HepG2 (cell line): ENCODE measurements at regions not wholly inside any gene's neighbourhood (a gene's known extent, or its start where the extent isn't known, plus 50 kb on each side); places are given as distances from the start of the nearest gene placed in this dataset.

Experiments
- AHR ChIP-seq: IDR thresholded peaks from 2 replicates; pipeline ENCODE4 v1.6.1; 2018; ENCODE audit warnings: missing genetic modification reagents, missing compliant biosample characterization
- EP300 ChIP-seq, 3 experiments: sonication (generic) in 1 of 3; formaldehyde crosslinking in 1 of 3; IDR thresholded peaks; 2 replicates each; pipeline versions ENCODE4 v1.5.1 to v1.6.1; 2011 to 2020; ENCODE audit warnings: low read depth in 2 of 3, low read length in 2 of 3, borderline replicate concordance in 1 of 3, improper control_type of control experiment in 1 of 3, mild to moderate bottlenecking in 1 of 3, missing genetic modification reagents in 1 of 3, moderate library complexity in 1 of 3
- FOXA1 ChIP-seq, 2 experiments: fragments of 450-650 bp in 1 of 2; sonication (generic) in 1 of 2; formaldehyde crosslinking in 1 of 2; IDR thresholded peaks; 2 replicates each; pipeline versions ENCODE4 v1.4.0 to v1.6.1; 2016 to 2020; ENCODE audit warnings: missing genetic modification reagents in 1 of 2
- GFI1 ChIP-seq: sonication (generic); formaldehyde crosslinking; IDR thresholded peaks from 2 replicates; pipeline ENCODE4 v1.5.0; 2020; ENCODE audit warnings: missing genetic modification reagents, mild to moderate bottlenecking, borderline replicate concordance
- JUNB ChIP-seq: sonication (generic); formaldehyde crosslinking; IDR thresholded peaks from 2 replicates; pipeline ENCODE4 v1.8.0; 2022; ENCODE audit warnings: missing genetic modification reagents, mild to moderate bottlenecking, borderline replicate concordance
- MZF1 ChIP-seq: sonication (generic); formaldehyde crosslinking; IDR thresholded peaks from 2 replicates; pipeline ENCODE4 v1.8.1; 2023; ENCODE audit warnings: mild to moderate bottlenecking, missing genetic modification reagents, borderline replicate concordance
- PAWR ChIP-seq: sonication (generic); formaldehyde crosslinking; IDR thresholded peaks from 2 replicates; pipeline ENCODE4 v1.4.0; 2020; ENCODE audit warnings: missing genetic modification reagents, mild to moderate bottlenecking, borderline replicate concordance
- REL ChIP-seq: sonication (generic); formaldehyde crosslinking; conservative IDR thresholded peaks from 2 replicates; pipeline ENCODE4 v1.8.0; 2022; ENCODE audit warnings: mild to moderate bottlenecking, missing genetic modification reagents, moderate library complexity
- RFXANK ChIP-seq: IDR thresholded peaks from 2 replicates; pipeline ENCODE4 v1.6.1; 2016
- SCMH1 ChIP-seq: sonication (generic); formaldehyde crosslinking; IDR thresholded peaks from 2 replicates; pipeline ENCODE4 v1.9.0; 2021; ENCODE audit warnings: missing genetic modification reagents, mild to moderate bottlenecking, borderline replicate concordance
- SMARCC2 ChIP-seq: fragments of 450-650 bp; IDR thresholded peaks from 2 replicates; pipeline ENCODE4 v1.6.1; 2017; ENCODE audit warnings: antibody characterized with exemption, mild to moderate bottlenecking
- STAG1 ChIP-seq: sonication (generic); formaldehyde crosslinking; IDR thresholded peaks from 2 replicates; pipeline ENCODE4 v1.4.0; 2020; ENCODE audit warnings: missing genetic modification reagents
- THYN1 ChIP-seq: sonication (generic); formaldehyde crosslinking; IDR thresholded peaks from 2 replicates; pipeline ENCODE4 v1.8.1; 2023; ENCODE audit warnings: low read depth, mild to moderate bottlenecking, moderate library complexity, missing genetic modification reagents, borderline replicate concordance
- TMF1 ChIP-seq: sonication (generic); formaldehyde crosslinking; IDR thresholded peaks from 2 replicates; pipeline ENCODE4 v1.8.1; 2022; ENCODE audit warnings: low read depth, missing genetic modification reagents
- ZFP1 ChIP-seq: IDR thresholded peaks from 2 replicates; pipeline ENCODE4 v1.6.1; 2016
- ZNF12 ChIP-seq: sonication (generic); formaldehyde crosslinking; IDR thresholded peaks from 2 replicates; pipeline ENCODE4 v1.5.0; 2020; ENCODE audit warnings: missing genetic modification reagents
- ZNF3 ChIP-seq: IDR thresholded peaks from 2 replicates; pipeline ENCODE4 v1.7.0; 2017; ENCODE audit warnings: inconsistent platforms
- ZNF543 ChIP-seq: sonication (generic); formaldehyde crosslinking; IDR thresholded peaks from 2 replicates; pipeline ENCODE4 v1.4.0; 2020; ENCODE audit warnings: mild to moderate bottlenecking, missing genetic modification reagents
- TF ChIP-seq, protein P1 (sequence below): IDR thresholded peaks from 2 replicates; pipeline ENCODE4 v1.6.1; 2016; ENCODE audit warnings: low read depth
- TF ChIP-seq, protein P2 (sequence below): sonication (generic); formaldehyde crosslinking; IDR thresholded peaks from 2 replicates; pipeline ENCODE4 v1.4.0; 2020; ENCODE audit warnings: mild to moderate bottlenecking, missing genetic modification reagents
- TF ChIP-seq, protein P3 (sequence below): sonication (generic); formaldehyde crosslinking; IDR thresholded peaks from 2 replicates; pipeline ENCODE4 v1.8.0; 2022; ENCODE audit warnings: missing genetic modification reagents, mild to moderate bottlenecking, moderate library complexity, borderline replicate concordance
- TF ChIP-seq, protein P4 (sequence below): sonication (generic); formaldehyde crosslinking; IDR thresholded peaks from 2 replicates; pipeline ENCODE4 v1.5.1; 2020; ENCODE audit warnings: mild to moderate bottlenecking, missing genetic modification reagents, borderline replicate concordance
- TF ChIP-seq, protein P5 (sequence below): fragments of 450-650 bp; IDR thresholded peaks from 2 replicates; pipeline ENCODE4 v1.6.1; 2016

DNA sequence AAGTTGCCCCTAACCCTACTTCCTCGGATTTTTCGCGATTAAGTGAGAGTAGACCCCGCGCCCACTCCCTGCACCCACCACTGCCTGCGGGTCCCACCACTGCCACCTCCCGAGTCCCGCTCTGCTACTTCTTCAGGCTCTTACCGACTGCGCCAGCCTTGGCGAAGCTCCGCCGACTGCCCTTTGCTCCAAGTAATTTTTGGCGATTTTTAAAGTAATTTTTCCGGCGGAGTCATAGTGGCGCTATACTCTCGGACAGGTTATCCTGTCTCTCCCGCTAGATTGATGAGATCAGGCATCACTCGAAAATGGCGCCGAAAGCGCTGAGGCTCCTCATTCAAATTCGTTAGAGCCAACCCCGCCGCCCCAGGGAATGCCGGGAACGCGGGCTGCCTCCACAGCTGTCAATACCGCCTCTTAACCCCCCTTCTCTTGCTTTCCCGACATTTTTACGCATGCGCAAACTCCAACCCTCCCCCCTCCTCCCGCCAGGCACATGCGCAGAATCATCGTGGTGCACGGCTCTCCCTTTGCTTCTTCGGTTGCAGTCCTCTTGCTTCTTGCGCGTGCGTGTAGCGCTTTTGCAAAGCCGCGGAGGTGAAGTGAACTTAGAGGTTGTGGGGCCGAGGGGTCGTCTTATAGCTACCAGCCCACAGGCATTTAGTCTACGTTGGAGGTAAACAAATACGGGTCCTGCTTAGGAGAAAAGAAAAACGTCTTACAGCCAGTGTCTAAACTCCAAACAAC is 66.6 kb downstream of the KCNRG start (continued):
- TF ChIP-seq, protein P1, sequence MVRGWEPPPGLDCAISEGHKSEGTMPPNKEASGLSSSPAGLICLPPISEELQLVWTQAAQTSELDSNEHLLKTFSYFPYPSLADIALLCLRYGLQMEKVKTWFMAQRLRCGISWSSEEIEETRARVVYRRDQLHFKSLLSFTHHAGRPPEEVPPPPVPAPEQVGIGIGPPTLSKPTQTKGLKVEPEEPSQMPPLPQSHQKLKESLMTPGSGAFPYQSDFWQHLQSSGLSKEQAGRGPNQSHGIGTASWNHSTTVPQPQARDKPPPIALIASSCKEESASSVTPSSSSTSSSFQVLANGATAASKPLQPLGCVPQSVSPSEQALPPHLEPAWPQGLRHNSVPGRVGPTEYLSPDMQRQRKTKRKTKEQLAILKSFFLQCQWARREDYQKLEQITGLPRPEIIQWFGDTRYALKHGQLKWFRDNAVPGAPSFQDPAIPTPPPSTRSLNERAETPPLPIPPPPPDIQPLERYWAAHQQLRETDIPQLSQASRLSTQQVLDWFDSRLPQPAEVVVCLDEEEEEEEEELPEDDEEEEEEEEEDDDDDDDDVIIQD (CRISPR knock-in tag): peak; percentile 34; the same call in 1 of the 2 replicates
- TF ChIP-seq AHR (CRISPR knock-in tag) (0 out of 2 replicates have a peak, but pooled peaks have one; percentile 24), STAG1 (CRISPR knock-in tag) (no peak), ZFP1 (CRISPR knock-in tag) (no peak), MZF1 (CRISPR knock-in tag) (no peak), TMF1 (CRISPR knock-in tag) (peak; percentile 52; the same call in 1 of the 2 replicates), FOXA1 (IDR thresholded peaks at IDR 0.05) (no peak), FOXA1 (CRISPR knock-in tag; IDR thresholded peaks at IDR 0.05) (peak; percentile 78), JUNB (CRISPR knock-in tag) (peak; percentile 83; the same call in 1 of the 2 replicates), ZNF543 (CRISPR knock-in tag) (no peak; the same call in 1 of the 2 replicates), REL (no peak), SCMH1 (no peak), PAWR (CRISPR knock-in tag) (no peak), EP300 (IDR thresholded peaks at IDR 0.05; ENCODE audit: low read depth in 2 of 2, low read length in 2 of 2) (no peak), EP300 (CRISPR knock-in tag; IDR thresholded peaks at IDR 0.05; ENCODE audit: borderline replicate concordance) (no peak), RFXANK (no peak), ZNF3 (CRISPR knock-in tag) (no peak), THYN1 (CRISPR knock-in tag) (no peak), SMARCC2 (no peak), GFI1 (CRISPR knock-in tag) (no peak), ZNF12 (CRISPR knock-in tag) (no peak)
- TF ChIP-seq, protein P2, sequence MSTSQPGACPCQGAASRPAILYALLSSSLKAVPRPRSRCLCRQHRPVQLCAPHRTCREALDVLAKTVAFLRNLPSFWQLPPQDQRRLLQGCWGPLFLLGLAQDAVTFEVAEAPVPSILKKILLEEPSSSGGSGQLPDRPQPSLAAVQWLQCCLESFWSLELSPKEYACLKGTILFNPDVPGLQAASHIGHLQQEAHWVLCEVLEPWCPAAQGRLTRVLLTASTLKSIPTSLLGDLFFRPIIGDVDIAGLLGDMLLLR (CRISPR knock-in tag): no peak; the same call in 1 of the 2 replicates
- TF ChIP-seq, protein P3, sequence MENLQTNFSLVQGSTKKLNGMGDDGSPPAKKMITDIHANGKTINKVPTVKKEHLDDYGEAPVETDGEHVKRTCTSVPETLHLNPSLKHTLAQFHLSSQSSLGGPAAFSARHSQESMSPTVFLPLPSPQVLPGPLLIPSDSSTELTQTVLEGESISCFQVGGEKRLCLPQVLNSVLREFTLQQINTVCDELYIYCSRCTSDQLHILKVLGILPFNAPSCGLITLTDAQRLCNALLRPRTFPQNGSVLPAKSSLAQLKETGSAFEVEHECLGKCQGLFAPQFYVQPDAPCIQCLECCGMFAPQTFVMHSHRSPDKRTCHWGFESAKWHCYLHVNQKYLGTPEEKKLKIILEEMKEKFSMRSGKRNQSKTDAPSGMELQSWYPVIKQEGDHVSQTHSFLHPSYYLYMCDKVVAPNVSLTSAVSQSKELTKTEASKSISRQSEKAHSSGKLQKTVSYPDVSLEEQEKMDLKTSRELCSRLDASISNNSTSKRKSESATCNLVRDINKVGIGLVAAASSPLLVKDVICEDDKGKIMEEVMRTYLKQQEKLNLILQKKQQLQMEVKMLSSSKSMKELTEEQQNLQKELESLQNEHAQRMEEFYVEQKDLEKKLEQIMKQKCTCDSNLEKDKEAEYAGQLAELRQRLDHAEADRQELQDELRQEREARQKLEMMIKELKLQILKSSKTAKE: peak; percentile 46; the same call in 1 of the 2 replicates
- TF ChIP-seq, protein P4, sequence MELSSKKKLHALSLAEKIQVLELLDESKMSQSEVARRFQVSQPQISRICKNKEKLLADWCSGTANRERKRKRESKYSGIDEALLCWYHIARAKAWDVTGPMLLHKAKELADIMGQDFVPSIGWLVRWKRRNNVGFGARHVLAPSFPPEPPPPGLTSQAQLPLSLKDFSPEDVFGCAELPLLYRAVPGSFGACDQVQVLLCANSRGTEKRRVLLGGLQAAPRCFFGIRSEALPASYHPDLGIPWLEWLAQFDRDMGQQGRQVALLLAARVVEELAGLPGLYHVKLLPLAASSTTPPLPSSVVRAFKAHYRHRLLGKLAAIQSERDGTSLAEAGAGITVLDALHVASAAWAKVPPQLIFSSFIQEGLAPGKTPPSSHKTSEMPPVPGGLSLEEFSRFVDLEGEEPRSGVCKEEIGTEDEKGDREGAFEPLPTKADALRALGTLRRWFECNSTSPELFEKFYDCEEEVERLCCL: no peak
- TF ChIP-seq, protein P5, sequence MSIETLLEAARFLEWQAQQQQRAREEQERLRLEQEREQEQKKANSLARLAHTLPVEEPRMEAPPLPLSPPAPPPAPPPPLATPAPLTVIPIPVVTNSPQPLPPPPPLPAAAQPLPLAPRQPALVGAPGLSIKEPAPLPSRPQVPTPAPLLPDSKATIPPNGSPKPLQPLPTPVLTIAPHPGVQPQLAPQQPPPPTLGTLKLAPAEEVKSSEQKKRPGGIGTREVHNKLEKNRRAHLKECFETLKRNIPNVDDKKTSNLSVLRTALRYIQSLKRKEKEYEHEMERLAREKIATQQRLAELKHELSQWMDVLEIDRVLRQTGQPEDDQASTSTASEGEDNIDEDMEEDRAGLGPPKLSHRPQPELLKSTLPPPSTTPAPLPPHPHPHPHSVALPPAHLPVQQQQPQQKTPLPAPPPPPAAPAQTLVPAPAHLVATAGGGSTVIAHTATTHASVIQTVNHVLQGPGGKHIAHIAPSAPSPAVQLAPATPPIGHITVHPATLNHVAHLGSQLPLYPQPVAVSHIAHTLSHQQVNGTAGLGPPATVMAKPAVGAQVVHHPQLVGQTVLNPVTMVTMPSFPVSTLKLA: peak; percentile 77
